Thyroid gland (tissue), 4 donors: ENCODE measurements at regions not wholly inside any gene's neighbourhood (a gene's known extent, or its start where the extent isn't known, plus 50 kb on each side); places are given as distances from the start of the nearest gene placed in this dataset.
A peak's percentile ranks its signal among the peaks of the same experiment; 100 is the strongest.

Experiments
- DNase-seq, 2 donors: peaks; one replicate each; pipeline ENCODE4 v3.0.0-alpha.2; 2019
- H3K27ac ChIP-seq, 3 donors: fragments of 200-600 bp; sonication (generic); 1 replicate in 2 of 3; 2 replicates in 1 of 3; pipeline ENCODE4 v1.5.1; 2016 to 2019; ENCODE audit warnings: mild to moderate bottlenecking in 1 of 3, moderate library complexity in 1 of 3
- H3K27me3 ChIP-seq: fragments of 200-600 bp; sonication (generic); one replicate; pipeline ENCODE4 v1.5.1; 2019
- H3K36me3 ChIP-seq, 2 donors: fragments of 200-600 bp; sonication (generic); one replicate each; pipeline ENCODE4 v1.5.1; 2016 to 2019
- H3K4me1 ChIP-seq, 2 donors: fragments of 200-600 bp; sonication (generic); one replicate each; pipeline ENCODE4 v1.5.1; 2017 to 2019
- H3K4me3 ChIP-seq, 3 donors: fragments of 200-600 bp; sonication (generic); replicated peaks in 1 of 3; 1 replicate in 2 of 3; 2 replicates in 1 of 3; pipeline ENCODE4 v1.5.1; 2016; ENCODE audit warnings: mild to moderate bottlenecking in 1 of 3
- H3K9me3 ChIP-seq: fragments of 200-600 bp; sonication (generic); one replicate; pipeline ENCODE4 v1.5.1; 2017
- CTCF ChIP-seq, 6 experiments: fragments of 200-600 bp in 3 of 6; fragments of 450-650 bp in 3 of 6; sonication (generic) in 3 of 6; IDR thresholded peaks; one replicate each; pipeline ENCODE4 v1.5.1; 2016 to 2019; ENCODE audit warnings: antibody characterized with exemption in 6 of 6, mild to moderate bottlenecking in 2 of 6, inconsistent platforms in 1 of 6, moderate library complexity in 1 of 6
- POLR2A ChIP-seq, 2 donors: fragments of 450-650 bp; IDR thresholded peaks; one replicate each; pipeline ENCODE4 v1.6.1; 2017; ENCODE audit warnings: antibody characterized with exemption in 2 of 2, mild to moderate bottlenecking in 2 of 2, moderate library complexity in 1 of 2
- WGBS, 2 donors: methylation state at CpG; one replicate each; pipeline ENCODE4 v1.1.5; 2017; 5-methylcytosine and 5-hydroxymethylcytosine counted together
- intact Hi-C: fragments of 100-400 bp; cut with DNase I; formaldehyde crosslinking; loops from one replicate; pipeline ENCODE4 v1.15.1; 2023

GRCh38 chr6:18600255-18600654, 213.1 kb downstream of the RNF144B start:
- no peaks in the 10 kb centered on the region for H3K4me1 ChIP-seq
- H3K9me3 ChIP-seq, result no peaks in the 10 kb centered on the region
- H3K36me3 ChIP-seq, result no peaks in the 10 kb centered on the region
- H3K27ac ChIP-seq, result no peak overlapping the region
- intact Hi-C loops, result no loop called here
- TF ChIP-seq CTCF (IDR thresholded peaks at IDR 0.05) (no peak), POLR2A (IDR thresholded peaks at IDR 0.05) (no peak)
- no peak for DNase-seq
- 69 to 85% methylated on average over 2 of the region's 2 CpGs for WGBS, 2 donors
- no peaks in the 10 kb centered on the region for H3K27me3 ChIP-seq
- no peak overlapping the region for H3K4me3 ChIP-seq

GRCh38 chr6:18601516-18602020, 214.4 kb downstream of the RNF144B start:
- Histone ChIP-seq H3K36me3 (no peaks in the 10 kb centered on the region), H3K4me3 (no peak overlapping the region), H3K27me3 (no peaks in the 10 kb centered on the region), H3K9me3 (no peaks in the 10 kb centered on the region), H3K4me1 (no peaks in the 10 kb centered on the region), H3K27ac (no peak overlapping the region)
- WGBS, 2 donors, result 67 to 76% methylated on average over 5 of the region's 5 CpGs
- no peak for TF ChIP-seq POLR2A (IDR thresholded peaks at IDR 0.05)
- no peak for TF ChIP-seq CTCF (IDR thresholded peaks at IDR 0.05)
- DNase-seq, result peak in 1 of 2 donors; percentile 1
- intact Hi-C loops, result no loop called here

GRCh38 chr6:18602931-18603330, 215.8 kb downstream of the RNF144B start:
- H3K27me3 ChIP-seq, result no peaks in the 10 kb centered on the region
- intact Hi-C loops, result no loop called here
- H3K36me3 ChIP-seq, result no peaks in the 10 kb centered on the region
- WGBS, 2 donors, result 96% methylated on average over 2 of the region's 2 CpGs
- TF ChIP-seq CTCF (IDR thresholded peaks at IDR 0.05) (no peak), POLR2A (IDR thresholded peaks at IDR 0.05) (no peak)
- no peak overlapping the region for H3K27ac ChIP-seq
- no peaks in the 10 kb centered on the region for H3K4me1 ChIP-seq
- H3K9me3 ChIP-seq, result no peaks in the 10 kb centered on the region
- no peak for DNase-seq
- H3K4me3 ChIP-seq, result no peak overlapping the region

GRCh38 chr6:18603361-18603760, 216.2 kb downstream of the RNF144B start:
- H3K4me3 ChIP-seq, result no peak overlapping the region
- DNase-seq, result no peak
- intact Hi-C loops, result no loop called here
- H3K36me3 ChIP-seq, result no peaks in the 10 kb centered on the region
- no peaks in the 10 kb centered on the region for H3K9me3 ChIP-seq
- no peaks in the 10 kb centered on the region for H3K4me1 ChIP-seq
- H3K27me3 ChIP-seq, result no peaks in the 10 kb centered on the region
- TF ChIP-seq CTCF (IDR thresholded peaks at IDR 0.05) (no peak), POLR2A (IDR thresholded peaks at IDR 0.05) (no peak)
- H3K27ac ChIP-seq, result no peak overlapping the region
- WGBS, 2 donors, result 84 to 93% methylated on average over 5 of the region's 5 CpGs

GRCh38 chr6:18605841-18606240, 218.7 kb downstream of the RNF144B start:
- Histone ChIP-seq H3K36me3 (no peaks in the 10 kb centered on the region), H3K27me3 (no peaks in the 10 kb centered on the region), H3K9me3 (no peaks in the 10 kb centered on the region), H3K27ac (no peak overlapping the region), H3K4me3 (no peak overlapping the region), H3K4me1 (no peaks in the 10 kb centered on the region)
- intact Hi-C loops, result no loop called here
- WGBS, 2 donors, result 80 to 81% methylated on average over 3 of the region's 3 CpGs
- no peak for TF ChIP-seq CTCF (IDR thresholded peaks at IDR 0.05)
- TF ChIP-seq POLR2A (IDR thresholded peaks at IDR 0.05), result no peak
- DNase-seq, result no peak
